Mesenchymal stem cell (in vitro differentiated cells and primary cell): ENCODE measurements at regions not wholly inside any gene's neighbourhood (a gene's known extent, or its start where the extent isn't known, plus 50 kb on each side); places are given as distances from the start of the nearest gene placed in this dataset.

ENCODE experiments used
- DNase-seq: peaks from one replicate; pipeline ENCODE4 v3.0.0-alpha.2; 2013
- H2AFZ ChIP-seq: one replicate; pipeline ENCODE4 v1.6.1; 2013; ENCODE audit warnings: low read depth, mild to moderate bottlenecking, control low read depth, inconsistent platforms, low read length, moderate library complexity
- H2AK5ac ChIP-seq: 2 replicates; pipeline ENCODE4 v1.6.1; 2013; ENCODE audit warnings: low read length, moderate library complexity, mild to moderate bottlenecking, inconsistent platforms; ENCODE audit not compliant: severe bottlenecking
- H2BK120ac ChIP-seq: one replicate; pipeline ENCODE4 v1.6.1; 2013; ENCODE audit warnings: low read depth, mild to moderate bottlenecking, inconsistent platforms, low read length, moderate library complexity
- H2BK12ac ChIP-seq, 2 experiments: one replicate each; pipeline ENCODE4 v1.6.1; 2013; ENCODE audit warnings: inconsistent platforms in 2 of 2, low read length in 2 of 2, mild to moderate bottlenecking in 2 of 2, moderate library complexity in 2 of 2, control low read depth in 1 of 2
- H2BK15ac ChIP-seq: one replicate; pipeline ENCODE4 v1.6.1; 2013; ENCODE audit warnings: mild to moderate bottlenecking, low read depth, inconsistent platforms; ENCODE audit not compliant: poor library complexity, severe bottlenecking
- H2BK5ac ChIP-seq: 2 replicates; pipeline ENCODE4 v1.6.1; 2013; ENCODE audit warnings: low read depth, mild to moderate bottlenecking, low read length, control low read depth, inconsistent platforms; ENCODE audit not compliant: poor library complexity, severe bottlenecking
- H3K14ac ChIP-seq, 2 experiments: one replicate each; pipeline ENCODE4 v1.6.1; 2013; ENCODE audit warnings: inconsistent platforms in 2 of 2, low read length in 2 of 2, control low read depth in 1 of 2, mild to moderate bottlenecking in 1 of 2, moderate library complexity in 1 of 2
- H3K18ac ChIP-seq, 2 experiments: one replicate each; pipeline ENCODE4 v1.6.1; 2013; ENCODE audit warnings: inconsistent platforms in 2 of 2, low read length in 2 of 2, control low read depth in 1 of 2, low read depth in 1 of 2, mild to moderate bottlenecking in 1 of 2
- H3K23ac ChIP-seq, 2 experiments: one replicate each; pipeline ENCODE4 v1.6.1; 2013; ENCODE audit warnings: inconsistent platforms in 2 of 2, low read length in 2 of 2, mild to moderate bottlenecking in 2 of 2, moderate library complexity in 2 of 2, control low read depth in 1 of 2
- H3K27ac ChIP-seq: 2 replicates; pipeline ENCODE4 v1.5.1; 2013; ENCODE audit warnings: mild to moderate bottlenecking, moderate library complexity, low read length, control low read depth, inconsistent platforms; ENCODE audit not compliant: poor library complexity, severe bottlenecking
- H3K27me3 ChIP-seq, 2 experiments: 2 replicates each; pipeline versions ENCODE4 v1.6.1 to v1.7.0; 2013; ENCODE audit warnings: low read length in 2 of 2, mild to moderate bottlenecking in 2 of 2, moderate library complexity in 2 of 2, control low read depth in 1 of 2, inconsistent platforms in 1 of 2; ENCODE audit not compliant: control insufficient read depth in 1 of 2, insufficient read depth in 1 of 2
- H3K36me3 ChIP-seq, 2 experiments: 2 replicates each; pipeline versions ENCODE4 v1.6.1 to v1.7.0; 2013; ENCODE audit warnings: low read length in 2 of 2, control low read depth in 1 of 2, inconsistent platforms in 1 of 2, low read depth in 1 of 2, mild to moderate bottlenecking in 1 of 2; ENCODE audit not compliant: insufficient read depth in 2 of 2, control insufficient read depth in 1 of 2
- H3K4ac ChIP-seq, 2 experiments: one replicate each; pipeline ENCODE4 v1.6.1; 2013; ENCODE audit warnings: inconsistent platforms in 2 of 2, low read length in 2 of 2, mild to moderate bottlenecking in 2 of 2, moderate library complexity in 2 of 2, control low read depth in 1 of 2, low read depth in 1 of 2
- H3K4me1 ChIP-seq: 2 replicates; pipeline ENCODE4 v1.6.1; 2013; ENCODE audit warnings: low read depth, low read length, control low read depth; ENCODE audit not compliant: control insufficient read depth, insufficient read depth
- H3K4me2 ChIP-seq: 2 replicates; pipeline ENCODE4 v1.6.1; 2013; ENCODE audit warnings: low read length, mild to moderate bottlenecking, inconsistent platforms; ENCODE audit not compliant: poor library complexity, severe bottlenecking
- H3K4me3 ChIP-seq, 2 experiments: 2 replicates each; pipeline versions ENCODE4 v1.5.1 to v1.7.0; 2013; ENCODE audit warnings: low read length in 2 of 2, mild to moderate bottlenecking in 2 of 2, control low read depth in 1 of 2, low read depth in 1 of 2; ENCODE audit not compliant: insufficient read depth in 1 of 2
- H3K79me1 ChIP-seq: replicated peaks from 2 replicates; pipeline ENCODE4 v1.6.1; 2013; ENCODE audit warnings: mild to moderate bottlenecking, control low read depth, low read length, inconsistent platforms; ENCODE audit not compliant: poor library complexity, severe bottlenecking
- H3K9ac ChIP-seq: 2 replicates; pipeline ENCODE4 v1.7.0; 2013; ENCODE audit warnings: mild to moderate bottlenecking, low read length, moderate library complexity
- H3K9me3 ChIP-seq: 2 replicates; pipeline ENCODE4 v1.7.0; 2013; ENCODE audit warnings: mild to moderate bottlenecking, low read length; ENCODE audit not compliant: control insufficient read depth
- H4K8ac ChIP-seq: one replicate; pipeline ENCODE4 v1.6.1; 2013; ENCODE audit warnings: inconsistent platforms, mild to moderate bottlenecking, low read length, moderate library complexity
- H4K91ac ChIP-seq: one replicate; pipeline ENCODE4 v1.6.1; 2013; ENCODE audit warnings: mild to moderate bottlenecking, low read length, inconsistent platforms
- WGBS: methylation state at CpG from one replicate; pipeline ENCODE4 v1.1.7; 2013; ENCODE audit warnings: mixed read lengths; 5-methylcytosine and 5-hydroxymethylcytosine counted together

DNA sequence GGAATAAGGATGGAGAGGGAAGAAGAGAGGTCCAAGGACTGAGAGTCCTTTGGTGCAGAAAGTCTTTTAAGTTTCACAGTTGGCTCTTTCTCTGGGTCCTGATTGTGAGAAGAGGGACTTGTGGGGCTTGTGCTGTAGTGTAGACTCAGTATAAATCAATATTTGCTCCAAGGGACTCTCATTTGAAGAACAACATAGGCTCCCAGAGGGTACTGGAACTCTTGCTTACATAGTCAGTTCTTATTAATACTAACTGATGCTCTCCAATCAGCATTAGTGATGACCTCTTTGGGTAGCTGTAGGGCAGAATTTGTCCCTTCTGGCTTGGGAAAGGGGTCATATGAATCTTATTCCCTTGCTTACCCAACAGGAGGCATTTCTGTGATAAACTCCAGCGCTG lies 62.5 kb upstream of the CXCL14 start:
- Histone ChIP-seq H2BK12ac (no peak overlapping the region), H2AFZ (no peak overlapping the region), H3K4me1 (no peaks in the 10 kb centered on the region), H3K9me3 (peaks cover 2% of the 10 kb centered on the region), H2BK15ac (no peak overlapping the region), H3K27ac (no peak overlapping the region), H3K18ac (no peak overlapping the region), H2BK120ac (no peak overlapping the region), H2AK5ac (no peak overlapping the region), H3K79me1 (no peaks in the 10 kb centered on the region), H4K91ac (no peak overlapping the region), H3K36me3 (no peaks in the 10 kb centered on the region), H3K4ac (no peak overlapping the region), H3K27me3 (peaks cover 8 to 69% of the 10 kb centered on the region in 2 experiments), H3K9ac (no peak overlapping the region), H3K23ac (no peak overlapping the region), H3K14ac (no peak overlapping the region), H3K4me3 (no peak overlapping the region), H4K8ac (no peak overlapping the region), H3K4me2 (no peak overlapping the region), H2BK5ac (no peak overlapping the region)
- WGBS, result 75% methylated on average over 1 of the region's 1 CpG
- DNase-seq, result no peak

- peaks cover 0 to 40% of the 10 kb centered on the region in 2 experiments for H3K27me3 ChIP-seq
- H4K8ac ChIP-seq, result no peak overlapping the region
- no peak overlapping the region for H2BK5ac ChIP-seq
- no peak overlapping the region for H3K9ac ChIP-seq
- no peaks in the 10 kb centered on the region for H3K79me1 ChIP-seq
- no peak overlapping the region for H3K23ac ChIP-seq
- H3K36me3 ChIP-seq, result no peaks in the 10 kb centered on the region
- no peak for DNase-seq
- no peak overlapping the region for H3K18ac ChIP-seq
- WGBS, result 56% methylated on average over 5 of the region's 5 CpGs
- no peak overlapping the region for H2BK120ac ChIP-seq
- H3K27ac ChIP-seq, result peak overlapping the region; percentile 13
- H3K4me2 ChIP-seq, result peak overlapping the region; percentile 49
- H4K91ac ChIP-seq, result no peak overlapping the region
- no peak overlapping the region for H2AK5ac ChIP-seq
- H3K4me3 ChIP-seq, result no peak overlapping the region
- H2AFZ ChIP-seq, result no peak overlapping the region
- H3K9me3 ChIP-seq, result peaks cover 2% of the 10 kb centered on the region
- H2BK12ac ChIP-seq, result no peak overlapping the region
- H3K4ac ChIP-seq, result no peak overlapping the region
- H2BK15ac ChIP-seq, result no peak overlapping the region
- H3K14ac ChIP-seq, result no peak overlapping the region
- H3K4me1 ChIP-seq, result peaks cover 5% of the 10 kb centered on the region
These were observed 56.7 kb upstream of the CXCL14 start for GRCh38 chr5:135635451-135635850.

DNA sequence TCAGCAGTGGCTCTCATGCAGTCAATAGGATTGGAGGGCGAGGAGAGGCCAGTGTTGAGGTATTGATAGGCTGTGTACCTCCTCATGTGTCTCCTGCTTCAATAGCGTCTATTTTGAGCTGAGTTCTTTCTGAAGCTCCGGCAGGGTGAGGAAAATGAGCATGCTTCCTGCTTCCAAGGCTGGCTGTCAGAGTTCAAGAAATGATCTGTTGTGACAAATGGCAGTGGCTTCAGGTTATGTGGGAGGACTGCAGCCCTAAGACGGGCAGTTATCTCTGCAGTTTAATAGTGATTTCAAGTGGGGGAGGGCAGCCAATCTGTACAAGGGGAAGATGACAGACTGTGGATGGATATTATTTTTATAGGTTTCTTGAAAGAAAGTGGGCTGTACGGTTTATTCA lies 54.0 kb upstream of the CXCL14 start:
- H3K4me3 ChIP-seq, result no peak overlapping the region
- no peak overlapping the region for H3K14ac ChIP-seq
- no peak overlapping the region for H3K4ac ChIP-seq
- no peak overlapping the region for H2BK120ac ChIP-seq
- no peaks in the 10 kb centered on the region for H3K36me3 ChIP-seq
- no peak overlapping the region for H3K27ac ChIP-seq
- no peak overlapping the region for H3K4me2 ChIP-seq
- H3K9ac ChIP-seq, result no peak overlapping the region
- no peak overlapping the region for H2BK5ac ChIP-seq
- no peak for DNase-seq
- H3K79me1 ChIP-seq, result no peaks in the 10 kb centered on the region
- H4K91ac ChIP-seq, result no peak overlapping the region
- H2BK15ac ChIP-seq, result no peak overlapping the region
- no peak overlapping the region for H2AK5ac ChIP-seq
- no peak overlapping the region for H3K23ac ChIP-seq
- peaks cover 3 to 48% of the 10 kb centered on the region in 2 experiments for H3K27me3 ChIP-seq
- H3K18ac ChIP-seq, result no peak overlapping the region
- no peak overlapping the region for H2AFZ ChIP-seq
- 62% methylated on average over 5 of the region's 5 CpGs for whole genome bisulfite sequencing
- H3K9me3 ChIP-seq, result no peaks in the 10 kb centered on the region
- no peak overlapping the region for H2BK12ac ChIP-seq
- peaks cover 6% of the 10 kb centered on the region for H3K4me1 ChIP-seq
- H4K8ac ChIP-seq, result no peak overlapping the region

DNA sequence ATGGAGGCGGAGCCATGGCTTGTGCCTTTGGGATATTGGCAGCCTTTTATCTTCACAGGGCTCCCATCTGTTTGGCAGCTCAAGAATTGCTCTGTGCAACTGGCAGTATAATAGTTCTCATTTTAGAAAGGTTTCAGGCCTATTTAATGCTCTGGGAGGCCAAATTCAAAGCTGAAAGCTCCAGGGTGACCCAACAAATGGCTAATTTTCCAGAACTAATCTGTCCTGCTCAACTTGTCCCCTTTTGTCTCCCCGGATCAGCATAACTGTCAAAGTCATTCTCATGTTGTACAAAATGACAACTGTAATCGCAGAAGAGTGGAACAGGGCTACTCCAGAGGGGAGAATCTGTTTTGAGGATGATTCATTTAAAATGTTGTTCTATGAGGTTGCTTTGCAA lies 52.6 kb upstream of the CXCL14 start:
- WGBS, result 78% methylated on average over 3 of the region's 3 CpGs
- no peak overlapping the region for H2AFZ ChIP-seq
- no peaks in the 10 kb centered on the region for H3K79me1 ChIP-seq
- no peak for DNase-seq
- no peak overlapping the region for H3K14ac ChIP-seq
- H3K4me3 ChIP-seq, result no peak overlapping the region
- no peak overlapping the region for H2AK5ac ChIP-seq
- no peak overlapping the region for H2BK12ac ChIP-seq
- peaks cover 4 to 53% of the 10 kb centered on the region in 2 experiments for H3K27me3 ChIP-seq
- no peak overlapping the region for H3K9ac ChIP-seq
- H3K18ac ChIP-seq, result no peak overlapping the region
- H3K36me3 ChIP-seq, result no peaks in the 10 kb centered on the region
- no peak overlapping the region for H4K91ac ChIP-seq
- H4K8ac ChIP-seq, result no peak overlapping the region
- no peak overlapping the region for H3K27ac ChIP-seq
- no peak overlapping the region for H3K4ac ChIP-seq
- H3K4me1 ChIP-seq, result peaks cover 6% of the 10 kb centered on the region
- no peak overlapping the region for H3K23ac ChIP-seq
- H2BK5ac ChIP-seq, result no peak overlapping the region
- no peak overlapping the region for H3K4me2 ChIP-seq
- H2BK15ac ChIP-seq, result no peak overlapping the region
- H3K9me3 ChIP-seq, result no peaks in the 10 kb centered on the region
- no peak overlapping the region for H2BK120ac ChIP-seq
